CD14-positive monocyte (primary cell): ENCODE measurements at regions not wholly inside any gene's neighbourhood (a gene's known extent, or its start where the extent isn't known, plus 50 kb on each side); places are given as distances from the start of the nearest gene placed in this dataset.

ENCODE experiments used
- DNase-seq, 3 donors: peaks; one replicate each; pipeline ENCODE4 v3.0.0-alpha.2; 2011 to 2022
- H2AFZ ChIP-seq: 2 replicates; pipeline ENCODE4 v1.6.0; 2012; ENCODE audit warnings: mild to moderate bottlenecking, low read depth, low read length, inconsistent platforms; ENCODE audit not compliant: insufficient read depth, poor library complexity, severe bottlenecking
- H3K27ac ChIP-seq, 2 donors: 1 replicate in 1 of 2; 2 replicates in 1 of 2; pipeline ENCODE4 v1.5.1; 2012 to 2013; ENCODE audit warnings: low read length in 2 of 2, control low read depth in 1 of 2, inconsistent platforms in 1 of 2, low read depth in 1 of 2, mild to moderate bottlenecking in 1 of 2
- H3K27me3 ChIP-seq, 2 donors: one replicate each; pipeline versions ENCODE4 v1.6.0 to v1.6.1; 2011 to 2013; ENCODE audit warnings: low read length in 2 of 2; ENCODE audit not compliant: control insufficient read depth in 2 of 2, insufficient read depth in 2 of 2
- H3K36me3 ChIP-seq, 2 donors: replicated peaks in 1 of 2; 1 replicate in 1 of 2; 2 replicates in 1 of 2; pipeline versions ENCODE4 v1.5.1 to v1.6.1; 2012 to 2013; ENCODE audit warnings: low read length in 2 of 2, control low read depth in 1 of 2, inconsistent platforms in 1 of 2, mild to moderate bottlenecking in 1 of 2; ENCODE audit not compliant: insufficient read depth in 2 of 2, control insufficient read depth in 1 of 2
- H3K4me1 ChIP-seq, 2 donors: 1 replicate in 1 of 2; 2 replicates in 1 of 2; pipeline versions ENCODE4 v1.5.1 to v1.6.1; 2012 to 2013; ENCODE audit warnings: low read length in 2 of 2, control low read depth in 1 of 2, inconsistent platforms in 1 of 2, mild to moderate bottlenecking in 1 of 2, moderate library complexity in 1 of 2; ENCODE audit not compliant: insufficient read depth in 2 of 2, control insufficient read depth in 1 of 2
- H3K4me2 ChIP-seq: replicated peaks from 2 replicates; pipeline ENCODE3; 2012; ENCODE audit warnings: low read length, moderate library complexity, mild to moderate bottlenecking; ENCODE audit not compliant: poor library complexity, severe bottlenecking; ENCODE audit errors: extremely low read depth
- H3K4me3 ChIP-seq, 3 experiments: fragments of 200-600 bp in 1 of 3; sonication (generic) in 1 of 3; replicated peaks in 1 of 3; 1 replicate in 2 of 3; 2 replicates in 1 of 3; pipeline ENCODE4 v1.5.1; 2011 to 2013; ENCODE audit warnings: low read length in 3 of 3, mild to moderate bottlenecking in 3 of 3, control low read depth in 2 of 3, low read depth in 2 of 3, inconsistent platforms in 1 of 3, moderate library complexity in 1 of 3
- H3K79me2 ChIP-seq: 2 replicates; pipeline ENCODE4 v1.6.0; 2012; ENCODE audit warnings: mild to moderate bottlenecking, control low read depth, inconsistent platforms, low read length, moderate library complexity; ENCODE audit not compliant: insufficient read depth
- H3K9ac ChIP-seq: 2 replicates; pipeline ENCODE4 v1.6.0; 2017; ENCODE audit warnings: low read length, mild to moderate bottlenecking; ENCODE audit not compliant: insufficient read depth, poor library complexity, severe bottlenecking
- H3K9me3 ChIP-seq, 2 donors: replicated peaks in 1 of 2; 1 replicate in 1 of 2; 2 replicates in 1 of 2; pipeline versions ENCODE4 v1.5.1 to v1.6.1; 2012 to 2013; ENCODE audit warnings: low read length in 2 of 2, control low read depth in 1 of 2; ENCODE audit not compliant: control insufficient read depth in 1 of 2, insufficient read depth in 1 of 2
- H4K20me1 ChIP-seq: 2 replicates; pipeline ENCODE4 v1.6.0; 2012; ENCODE audit warnings: mild to moderate bottlenecking, low read length, control low read depth, moderate library complexity; ENCODE audit not compliant: insufficient read depth
- H3K27ac Mint-ChIP-seq, 7 donors: one replicate each; pipeline ENCODE4 v1.8.0; 2020; ENCODE audit warnings: mild to moderate bottlenecking in 7 of 7, mixed read lengths in 7 of 7, moderate library complexity in 6 of 7, inconsistent platforms in 2 of 7
- H3K27me3 Mint-ChIP-seq, 3 donors: one replicate each; pipeline ENCODE4 v1.8.0; 2021 to 2022; ENCODE audit warnings: low read depth in 3 of 3, mild to moderate bottlenecking in 3 of 3, mixed read lengths in 3 of 3, moderate library complexity in 3 of 3, inconsistent platforms in 1 of 3
- H3K36me3 Mint-ChIP-seq, 2 donors: one replicate each; pipeline ENCODE4 v1.8.0; 2020; ENCODE audit warnings: mixed read lengths in 2 of 2, inconsistent platforms in 1 of 2, mild to moderate bottlenecking in 1 of 2
- H3K4me1 Mint-ChIP-seq: one replicate; pipeline ENCODE4 v1.8.0; 2020; ENCODE audit warnings: mild to moderate bottlenecking, mixed read lengths
- H3K4me3 Mint-ChIP-seq, 2 donors: one replicate each; pipeline ENCODE4 v1.8.0; 2020; ENCODE audit warnings: mild to moderate bottlenecking in 2 of 2, mixed read lengths in 2 of 2, moderate library complexity in 1 of 2
- H3K9me3 Mint-ChIP-seq, 7 donors: one replicate each; pipeline ENCODE4 v1.8.0; 2020 to 2022; ENCODE audit warnings: mixed read lengths in 7 of 7, mild to moderate bottlenecking in 6 of 7, moderate library complexity in 6 of 7, inconsistent platforms in 2 of 7
- CTCF ChIP-seq: fragments of 200-600 bp; IDR thresholded peaks from one replicate; pipeline ENCODE4 v1.8.0; 2022; ENCODE audit warnings: antibody characterized with exemption, mild to moderate bottlenecking
- WGBS: methylation state at CpG from one replicate; pipeline ENCODE4 v1.1.5; 2013; ENCODE audit warnings: missing lambda C conversion rate; ENCODE audit not compliant: insufficient coverage; 5-methylcytosine and 5-hydroxymethylcytosine counted together
- intact Hi-C, 2 donors: fragments of 100-400 bp; cut with micrococcal nuclease; formaldehyde crosslinking; loops; one replicate each; pipeline versions ENCODE4 v1.15.0 to v1.15.1; 2023

- no peak for TF ChIP-seq CTCF
- H3K36me3 Mint-ChIP-seq, result no peaks in the 10 kb centered on the region
- Histone ChIP-seq H3K9me3 (peaks cover 0 to 2% of the 10 kb centered on the region in 2 donors), H3K9ac (no peak overlapping the region), H3K27ac (no peak overlapping the region), H3K27me3 (no peaks in the 10 kb centered on the region), H3K79me2 (no peaks in the 10 kb centered on the region), H3K4me2 (no peak overlapping the region), H2AFZ (no peak overlapping the region), H3K4me3 (no peak overlapping the region), H3K4me1 (no peaks in the 10 kb centered on the region), H4K20me1 (no peaks in the 10 kb centered on the region), H3K36me3 (no peaks in the 10 kb centered on the region)
- H3K27ac Mint-ChIP-seq, result no peak overlapping the region
- peaks cover 0 to 15% (median 2%) of the 10 kb centered on the region in 7 donors for H3K9me3 Mint-ChIP-seq
- no CpG with 5 or more reads among the region's 1 CpG for WGBS
- intact Hi-C loops, result no loop called here
- H3K4me1 Mint-ChIP-seq, result no peaks in the 10 kb centered on the region
- no peak overlapping the region for H3K4me3 Mint-ChIP-seq
- H3K27me3 Mint-ChIP-seq, result peaks cover 0 to 7% (median 3%) of the 10 kb centered on the region in 3 donors
- DNase-seq, result no peak
Observed at GRCh38 chr2:5379811-5380210, 312.4 kb upstream of the SOX11 start.

- no peak overlapping the region for H3K4me3 Mint-ChIP-seq
- H3K27me3 Mint-ChIP-seq, result peaks cover 0 to 7% (median 2%) of the 10 kb centered on the region in 3 donors
- Histone ChIP-seq H4K20me1 (no peaks in the 10 kb centered on the region), H3K27me3 (no peaks in the 10 kb centered on the region), H3K4me2 (no peak overlapping the region), H3K9ac (no peak overlapping the region), H3K79me2 (no peaks in the 10 kb centered on the region), H3K9me3 (peaks cover 0 to 7% of the 10 kb centered on the region in 2 donors), H3K4me3 (no peak overlapping the region), H3K4me1 (no peaks in the 10 kb centered on the region), H3K36me3 (no peaks in the 10 kb centered on the region), H2AFZ (no peak overlapping the region), H3K27ac (no peak overlapping the region)
- WGBS, result 100% methylated on average over 1 of the region's 3 CpGs
- intact Hi-C loops, result no loop called here
- DNase-seq, result no peak
- H3K9me3 Mint-ChIP-seq, result peaks cover 0 to 11% (median 4%) of the 10 kb centered on the region in 7 donors
- H3K27ac Mint-ChIP-seq, result no peak overlapping the region
- H3K4me1 Mint-ChIP-seq, result no peaks in the 10 kb centered on the region
- no peaks in the 10 kb centered on the region for H3K36me3 Mint-ChIP-seq
- TF ChIP-seq CTCF, result no peak
Observed at GRCh38 chr2:5385596-5385995, 306.6 kb upstream of the SOX11 start.
